ENCODE measurements at regions not wholly inside any gene's neighbourhood (a gene's known extent, or its start where the extent isn't known, plus 50 kb on each side); places are given as distances from the start of the nearest gene placed in this dataset.

DNA sequence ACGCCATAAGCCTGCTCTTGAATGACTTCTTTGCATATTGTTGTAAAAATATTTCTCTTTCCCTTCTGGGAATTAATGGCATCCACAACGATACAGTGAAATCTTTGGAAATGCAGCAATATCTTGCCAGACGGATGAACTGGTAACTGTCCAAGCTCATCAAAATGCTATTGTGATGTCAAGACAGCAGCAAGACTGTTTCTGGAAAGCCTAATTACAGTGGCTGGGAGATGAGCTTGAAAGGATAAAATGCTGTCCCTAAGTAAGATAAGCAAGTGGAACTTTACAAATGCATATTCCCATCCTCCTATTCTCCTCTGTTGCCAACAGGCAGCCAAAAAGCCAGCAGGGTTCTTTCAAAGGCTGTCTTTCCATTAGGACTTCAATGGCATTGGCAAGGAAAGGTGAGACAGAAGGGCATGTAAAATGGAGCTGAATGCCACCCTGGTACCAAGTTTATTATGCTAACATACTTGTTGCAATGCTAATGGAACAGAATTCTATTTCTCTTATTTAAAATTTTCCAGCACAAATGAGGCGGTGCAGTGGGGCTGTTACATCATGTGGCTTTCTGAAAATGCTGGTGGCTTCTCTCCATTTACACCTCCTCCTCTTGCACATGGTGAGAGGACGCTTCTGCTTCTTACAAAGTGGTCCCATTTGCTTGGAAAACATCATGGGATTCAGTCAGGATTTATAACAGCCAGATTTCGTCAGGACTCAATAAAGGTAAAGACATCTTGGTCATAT is 178.3 kb upstream of the PTER start:
- in situ Hi-C loops (cut with MboI) (no loop called here), intact Hi-C loops (cut with micrococcal nuclease; ENCODE audit: unreplicated experiment) (no loop called here)
- Histone ChIP-seq H3K79me2 (ENCODE audit: control insufficient read depth, insufficient read depth, low read length) (no peaks in the 10 kb centered on the region), H3K9ac (ENCODE audit: control insufficient read depth, insufficient read depth, low read length) (no peak overlapping the region), H3K36me3 (ENCODE audit: control insufficient read depth in 2 of 2, insufficient read depth in 2 of 2, low read length in 1 of 2) (no peaks in the 10 kb centered on the region), H3K4me2 (ENCODE audit: control insufficient read depth, insufficient read depth) (no peak overlapping the region), H3K27ac (ENCODE audit: control insufficient read depth, insufficient read depth) (no peak overlapping the region), H3K4me3 (no peak overlapping the region), H3K27me3 (replicated peaks in 1 of 2; ENCODE audit: control insufficient read depth in 2 of 2, insufficient read depth in 2 of 2, low read length in 1 of 2) (no peaks in the 10 kb centered on the region), H3K9me3 (replicated peaks; ENCODE audit: control insufficient read depth, insufficient read depth, low read length) (no peaks in the 10 kb centered on the region), H2AFZ (ENCODE audit: control insufficient read depth, low read depth, low read length) (no peak overlapping the region), H4K20me1 (ENCODE audit: control insufficient read depth, insufficient read depth) (no peaks in the 10 kb centered on the region), H3K4me1 (ENCODE audit: control insufficient read depth, insufficient read depth, low read length) (no peaks in the 10 kb centered on the region)
- WGBS (ENCODE audit: insufficient coverage, insufficient replicate concordance, low lambda C conversion rate, missing lambda C conversion rate): 40% methylated on average over 6 of the region's 6 CpGs
- RAD21 ChIA-PET (ENCODE audit: unreplicated experiment): interaction anchor here (0.6 kb wide), 1 partner anchor 37 kb away, joined by 3 read pairs; no protein-coding TSS in a partner anchor
- FAIRE-seq: no peak
- SMC1A ChIA-PET (ENCODE audit: uncharacterized antibody, unreplicated experiment): no interaction called here
- no peak for DNase-seq (ENCODE audit: low read depth, low spot score)
- CTCF ChIA-PET: no interaction called here
- ATAC-seq: no peak
- POLR2A ChIA-PET: no interaction called here
- BruUV-seq (replicated peaks): no TSS peak
- TF ChIP-seq TBL1XR1 (IDR thresholded peaks at IDR 0.05; ENCODE audit: low read depth, low read length): no peak
- TF ChIP-seq, protein P1, sequence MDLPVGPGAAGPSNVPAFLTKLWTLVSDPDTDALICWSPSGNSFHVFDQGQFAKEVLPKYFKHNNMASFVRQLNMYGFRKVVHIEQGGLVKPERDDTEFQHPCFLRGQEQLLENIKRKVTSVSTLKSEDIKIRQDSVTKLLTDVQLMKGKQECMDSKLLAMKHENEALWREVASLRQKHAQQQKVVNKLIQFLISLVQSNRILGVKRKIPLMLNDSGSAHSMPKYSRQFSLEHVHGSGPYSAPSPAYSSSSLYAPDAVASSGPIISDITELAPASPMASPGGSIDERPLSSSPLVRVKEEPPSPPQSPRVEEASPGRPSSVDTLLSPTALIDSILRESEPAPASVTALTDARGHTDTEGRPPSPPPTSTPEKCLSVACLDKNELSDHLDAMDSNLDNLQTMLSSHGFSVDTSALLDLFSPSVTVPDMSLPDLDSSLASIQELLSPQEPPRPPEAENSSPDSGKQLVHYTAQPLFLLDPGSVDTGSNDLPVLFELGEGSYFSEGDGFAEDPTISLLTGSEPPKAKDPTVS (IDR thresholded peaks at IDR 0.05; ENCODE audit: low read depth, low read length): no peak
- TF ChIP-seq NFYA (IDR thresholded peaks at IDR 0.05; ENCODE audit: borderline replicate concordance, low read depth, low read length): no peak
- no peak for TF ChIP-seq JUND (IDR thresholded peaks at IDR 0.05; ENCODE audit: low read depth, low read length)
- no peak for TF ChIP-seq HDAC6 (IDR thresholded peaks at IDR 0.05; ENCODE audit: unreplicated experiment)
- TF ChIP-seq POU2F2 (IDR thresholded peaks at IDR 0.05; ENCODE audit: borderline replicate concordance, low read depth, low read length): no peak
- TF ChIP-seq, protein P2, sequence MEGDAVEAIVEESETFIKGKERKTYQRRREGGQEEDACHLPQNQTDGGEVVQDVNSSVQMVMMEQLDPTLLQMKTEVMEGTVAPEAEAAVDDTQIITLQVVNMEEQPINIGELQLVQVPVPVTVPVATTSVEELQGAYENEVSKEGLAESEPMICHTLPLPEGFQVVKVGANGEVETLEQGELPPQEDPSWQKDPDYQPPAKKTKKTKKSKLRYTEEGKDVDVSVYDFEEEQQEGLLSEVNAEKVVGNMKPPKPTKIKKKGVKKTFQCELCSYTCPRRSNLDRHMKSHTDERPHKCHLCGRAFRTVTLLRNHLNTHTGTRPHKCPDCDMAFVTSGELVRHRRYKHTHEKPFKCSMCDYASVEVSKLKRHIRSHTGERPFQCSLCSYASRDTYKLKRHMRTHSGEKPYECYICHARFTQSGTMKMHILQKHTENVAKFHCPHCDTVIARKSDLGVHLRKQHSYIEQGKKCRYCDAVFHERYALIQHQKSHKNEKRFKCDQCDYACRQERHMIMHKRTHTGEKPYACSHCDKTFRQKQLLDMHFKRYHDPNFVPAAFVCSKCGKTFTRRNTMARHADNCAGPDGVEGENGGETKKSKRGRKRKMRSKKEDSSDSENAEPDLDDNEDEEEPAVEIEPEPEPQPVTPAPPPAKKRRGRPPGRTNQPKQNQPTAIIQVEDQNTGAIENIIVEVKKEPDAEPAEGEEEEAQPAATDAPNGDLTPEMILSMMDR (IDR thresholded peaks at IDR 0.05 in 2 of 3, conservative IDR thresholded peaks at IDR 0.05 in 1 of 3; ENCODE audit: control insufficient read depth in 2 of 3, extremely low read depth in 1 of 3, insufficient read depth in 1 of 3, low read depth in 3 of 3, low read length in 3 of 3): no peak
- TF ChIP-seq, protein P3, sequence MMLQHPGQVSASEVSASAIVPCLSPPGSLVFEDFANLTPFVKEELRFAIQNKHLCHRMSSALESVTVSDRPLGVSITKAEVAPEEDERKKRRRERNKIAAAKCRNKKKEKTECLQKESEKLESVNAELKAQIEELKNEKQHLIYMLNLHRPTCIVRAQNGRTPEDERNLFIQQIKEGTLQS (IDR thresholded peaks at IDR 0.05; ENCODE audit: borderline replicate concordance, extremely low read depth, low read depth, low read length): no peak
- TF ChIP-seq, protein P4, sequence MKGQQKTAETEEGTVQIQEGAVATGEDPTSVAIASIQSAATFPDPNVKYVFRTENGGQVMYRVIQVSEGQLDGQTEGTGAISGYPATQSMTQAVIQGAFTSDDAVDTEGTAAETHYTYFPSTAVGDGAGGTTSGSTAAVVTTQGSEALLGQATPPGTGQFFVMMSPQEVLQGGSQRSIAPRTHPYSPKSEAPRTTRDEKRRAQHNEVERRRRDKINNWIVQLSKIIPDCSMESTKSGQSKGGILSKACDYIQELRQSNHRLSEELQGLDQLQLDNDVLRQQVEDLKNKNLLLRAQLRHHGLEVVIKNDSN (IDR thresholded peaks at IDR 0.05; ENCODE audit: borderline replicate concordance, extremely low read length, insufficient read depth, low read depth, low read length): no peak
- TF ChIP-seq GATAD2B (conservative IDR thresholded peaks at IDR 0.05; ENCODE audit: low read depth): no peak
- TF ChIP-seq ZZZ3 (IDR thresholded peaks at IDR 0.05; ENCODE audit: control insufficient read depth, insufficient read length, low read depth): no peak
- no peak for TF ChIP-seq MEF2A (IDR thresholded peaks at IDR 0.05; ENCODE audit: insufficient read depth, low read depth, low read length)
- TF ChIP-seq MEF2B (IDR thresholded peaks at IDR 0.05; ENCODE audit: partially characterized antibody, poor library complexity, severe bottlenecking): no peak
- TF ChIP-seq, protein P5, sequence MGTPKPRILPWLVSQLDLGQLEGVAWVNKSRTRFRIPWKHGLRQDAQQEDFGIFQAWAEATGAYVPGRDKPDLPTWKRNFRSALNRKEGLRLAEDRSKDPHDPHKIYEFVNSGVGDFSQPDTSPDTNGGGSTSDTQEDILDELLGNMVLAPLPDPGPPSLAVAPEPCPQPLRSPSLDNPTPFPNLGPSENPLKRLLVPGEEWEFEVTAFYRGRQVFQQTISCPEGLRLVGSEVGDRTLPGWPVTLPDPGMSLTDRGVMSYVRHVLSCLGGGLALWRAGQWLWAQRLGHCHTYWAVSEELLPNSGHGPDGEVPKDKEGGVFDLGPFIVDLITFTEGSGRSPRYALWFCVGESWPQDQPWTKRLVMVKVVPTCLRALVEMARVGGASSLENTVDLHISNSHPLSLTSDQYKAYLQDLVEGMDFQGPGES (IDR thresholded peaks at IDR 0.05): no peak
- TF ChIP-seq MTA2 (IDR thresholded peaks at IDR 0.05; ENCODE audit: low read depth): no peak

Data from GM12878 (cell line).